CD4-positive, alpha-beta T cell (primary cell): ENCODE measurements at regions not wholly inside any gene's neighbourhood (a gene's known extent, or its start where the extent isn't known, plus 50 kb on each side); places are given as distances from the start of the nearest gene placed in this dataset.

Source experiments
- ATAC-seq: fragments of 200-7000 bp; cut with Tn5 transposase; one replicate; pipeline ENCODE4 v1.10.0; 2022; ENCODE audit warnings: mild to moderate bottlenecking; ENCODE audit not compliant: poor library complexity
- CTCF ChIA-PET: fragments of 350-600 bp; sonication (Branson Sonifier 250); formaldehyde crosslinking; loops from one replicate; lab custom pipeline; 2021; ENCODE audit warnings: antibody characterized with exemption, inconsistent platforms; lab: Charles Lee
- POLR2A ChIA-PET: fragments of 350-600 bp; sonication (Branson Sonifier 250); formaldehyde crosslinking; loops from one replicate; lab custom pipeline; 2021; ENCODE audit warnings: antibody characterized with exemption, inconsistent platforms; lab: Charles Lee
- DNase-seq, 14 experiments: peaks; one replicate each; pipeline ENCODE4 v3.0.0-alpha.2; 2013 to 2020; ENCODE audit warnings: mixed read lengths in 2 of 14
- H3K27ac ChIP-seq, 2 donors: one replicate each; pipeline versions ENCODE4 v1.5.1 to v1.7.0; 2013; ENCODE audit warnings: low read length in 2 of 2, low read depth in 1 of 2, mild to moderate bottlenecking in 1 of 2
- H3K27me3 ChIP-seq, 2 experiments: 1 replicate in 1 of 2; 2 replicates in 1 of 2; pipeline versions ENCODE4 v1.6.1 to v1.7.0; 2013; ENCODE audit warnings: low read length in 2 of 2, control low read depth in 1 of 2, mild to moderate bottlenecking in 1 of 2, moderate library complexity in 1 of 2; ENCODE audit not compliant: insufficient read depth in 2 of 2, control insufficient read depth in 1 of 2
- H3K36me3 ChIP-seq: one replicate; pipeline ENCODE4 v1.6.1; 2013; ENCODE audit warnings: low read length, control low read depth; ENCODE audit not compliant: insufficient read depth
- H3K4me1 ChIP-seq: one replicate; pipeline ENCODE4 v1.6.1; 2013; ENCODE audit warnings: low read length, control low read depth; ENCODE audit not compliant: insufficient read depth
- H3K4me3 ChIP-seq: one replicate; pipeline ENCODE4 v1.5.1; 2013; ENCODE audit warnings: mild to moderate bottlenecking, low read length, moderate library complexity
- H3K9me3 ChIP-seq, 2 experiments: 1 replicate in 1 of 2; 2 replicates in 1 of 2; pipeline versions ENCODE4 v1.6.1 to v1.7.0; 2013; ENCODE audit warnings: low read length in 2 of 2, mild to moderate bottlenecking in 2 of 2, control low read depth in 1 of 2, moderate library complexity in 1 of 2; ENCODE audit not compliant: control insufficient read depth in 1 of 2, insufficient read depth in 1 of 2
- H3K27ac Mint-ChIP-seq: one replicate; pipeline ENCODE4 v1.8.0; 2020; ENCODE audit warnings: mixed read lengths
- H3K27me3 Mint-ChIP-seq: one replicate; pipeline ENCODE4 v1.8.0; 2021; ENCODE audit warnings: mixed read lengths
- H3K36me3 Mint-ChIP-seq: one replicate; pipeline ENCODE4 v1.8.0; 2021; ENCODE audit warnings: low read depth, mixed read lengths
- H3K4me1 Mint-ChIP-seq: one replicate; pipeline ENCODE4 v1.8.0; 2021; ENCODE audit warnings: low read depth, mixed read lengths
- H3K4me3 Mint-ChIP-seq: one replicate; pipeline ENCODE4 v1.8.0; 2020; ENCODE audit warnings: mild to moderate bottlenecking, mixed read lengths
- H3K9me3 Mint-ChIP-seq: one replicate; pipeline ENCODE4 v1.8.0; 2020; ENCODE audit warnings: mixed read lengths
- CTCF ChIP-seq: fragments of 200-600 bp; IDR thresholded peaks from one replicate; pipeline ENCODE4 v1.8.0; 2022; ENCODE audit warnings: antibody characterized with exemption, mild to moderate bottlenecking
- intact Hi-C, 2 experiments: fragments of 100-400 bp; cut with DNase I in 1 of 2; cut with micrococcal nuclease in 1 of 2; formaldehyde crosslinking; loops; one replicate each; pipeline versions ENCODE4 v1.15.1 to v1.9.0; 2023 to 2025; cut with DNase I, micrococcal nuclease

GRCh38 chr13:22106058-22106457 is 435.2 kb downstream of the FGF9 start:
- Histone ChIP-seq H3K36me3 (no peaks in the 10 kb centered on the region), H3K9me3 (peaks cover 0 to 6% of the 10 kb centered on the region in 2 experiments), H3K27me3 (no peaks in the 10 kb centered on the region), H3K4me1 (peaks cover 20% of the 10 kb centered on the region), H3K27ac (no peak overlapping the region), H3K4me3 (no peak overlapping the region)
- no peaks in the 10 kb centered on the region for H3K36me3 Mint-ChIP-seq
- TF ChIP-seq CTCF, result no peak
- no peak for ATAC-seq
- H3K4me3 Mint-ChIP-seq, result no peak overlapping the region
- no peaks in the 10 kb centered on the region for H3K27me3 Mint-ChIP-seq
- peaks cover 50% of the 10 kb centered on the region for H3K4me1 Mint-ChIP-seq
- no peak for DNase-seq
- ChIA-PET POLR2A (interaction anchor here (1.1 kb wide), 1 partner anchor 45 kb away, joined by 4 read pairs; no protein-coding TSS in a partner anchor), CTCF (no interaction called here)
- intact Hi-C loops, result no loop called here
- no peak overlapping the region for H3K27ac Mint-ChIP-seq
- H3K9me3 Mint-ChIP-seq, result no peaks in the 10 kb centered on the region

GRCh38 chr13:22107549-22107948 is 436.7 kb downstream of the FGF9 start:
- peak in 2 of 14 experiments; percentile 12 to 14 for DNase-seq
- Mint-ChIP-seq H3K36me3 (no peaks in the 10 kb centered on the region), H3K27me3 (no peaks in the 10 kb centered on the region), H3K4me1 (peaks cover 52% of the 10 kb centered on the region), H3K4me3 (peak overlapping the region; percentile 59), H3K9me3 (no peaks in the 10 kb centered on the region), H3K27ac (peak overlapping the region; percentile 80)
- no peak overlapping the region for H3K27ac ChIP-seq
- no peaks in the 10 kb centered on the region for H3K27me3 ChIP-seq
- ChIA-PET POLR2A (interaction anchor here (0.8 to 1.2 kb wide), 2 partner anchors 11 to 30 kb away, joined by 3 to 5 read pairs; no protein-coding TSS in a partner anchor), CTCF (interaction anchor here (0.5 kb wide), 1 partner anchor 1911 kb away, joined by 5 read pairs; no protein-coding TSS in a partner anchor)
- TF ChIP-seq CTCF, result no peak
- intact Hi-C loops, result no loop called here
- peak; percentile 49 for ATAC-seq
- no peaks in the 10 kb centered on the region for H3K36me3 ChIP-seq
- H3K4me1 ChIP-seq, result peaks cover 20% of the 10 kb centered on the region
- no peak overlapping the region for H3K4me3 ChIP-seq
- no peaks in the 10 kb centered on the region for H3K9me3 ChIP-seq

- no peaks in the 10 kb centered on the region for H3K27me3 Mint-ChIP-seq
- ChIA-PET POLR2A (interaction anchor here (1.2 kb wide), 1 partner anchor 31 kb away, joined by 5 read pairs; no protein-coding TSS in a partner anchor), CTCF (no interaction called here)
- DNase-seq (no peak), ATAC-seq (no peak)
- H3K4me1 Mint-ChIP-seq, result peaks cover 56% of the 10 kb centered on the region
- Histone ChIP-seq H3K27me3 (no peaks in the 10 kb centered on the region), H3K27ac (no peak overlapping the region), H3K9me3 (no peaks in the 10 kb centered on the region), H3K36me3 (no peaks in the 10 kb centered on the region), H3K4me1 (peaks cover 20% of the 10 kb centered on the region), H3K4me3 (no peak overlapping the region)
- intact Hi-C loops, result no loop called here
- H3K36me3 Mint-ChIP-seq, result no peaks in the 10 kb centered on the region
- H3K9me3 Mint-ChIP-seq, result no peaks in the 10 kb centered on the region
- H3K4me3 Mint-ChIP-seq, result peak overlapping the region; percentile 59
- peak overlapping the region; percentile 80 for H3K27ac Mint-ChIP-seq
- TF ChIP-seq CTCF, result no peak
These were observed 437.5 kb downstream of the FGF9 start for GRCh38 chr13:22108283-22108942.
